GM12878 (cell line): ENCODE measurements at regions not wholly inside any gene's neighbourhood (a gene's known extent, or its start where the extent isn't known, plus 50 kb on each side); places are given as distances from the start of the nearest gene placed in this dataset.

ENCODE experiments used
- ATAC-seq: fragments of 200-7000 bp; cut with Tn5 transposase; 3 replicates; pipeline ENCODE4 v1.9.1; 2020; ENCODE audit warnings: mild to moderate bottlenecking, moderate library complexity
- BruUV-seq: library from RNA; stranded (reverse); fragments of 400-500 nt; replicated peaks from 2 replicates; lab custom pipeline; 2021; lab: Mats Ljungman, UMichigan
- CTCF ChIA-PET: fragments of 300-600 bp; sonication (Branson Sonifier 250); formaldehyde crosslinking; extraction: SDS; loops from one replicate; lab custom pipeline; 2021; ENCODE audit warnings: inconsistent platforms; lab: Yijun Ruan, JAX
- POLR2A ChIA-PET: fragments of 350-600 bp; formaldehyde crosslinking; extraction: SDS; loops from one replicate; lab custom pipeline; 2021; ENCODE audit warnings: inconsistent platforms; lab: Charles Lee
- RAD21 ChIA-PET: fragments of 300-600 bp; sonication (Branson Sonifier 250); formaldehyde crosslinking; loops from one replicate; lab custom pipeline; 2023; ENCODE audit warnings: antibody characterized with exemption; ENCODE audit not compliant: unreplicated experiment; lab: Charles Lee
- SMC1A ChIA-PET: fragments of 300-600 bp; sonication (Branson Sonifier 250); formaldehyde crosslinking; loops from one replicate; lab custom pipeline; 2023; ENCODE audit not compliant: unreplicated experiment, uncharacterized antibody; lab: Charles Lee
- DNase-seq: peaks from one replicate; pipeline ENCODE4 v3.0.0-alpha.2; 2011; ENCODE audit warnings: low read depth, low spot score
- FAIRE-seq: peaks from 3 replicates; lab custom pipeline; 2011; peaks lifted over from hg19 to GRCh38; lab: Jason Lieb, UNC
- H2AFZ ChIP-seq: 2 replicates; pipeline ENCODE4 v1.6.0; 2011; ENCODE audit warnings: low read depth, low read length, control low read depth; ENCODE audit not compliant: control insufficient read depth
- H3K27ac ChIP-seq: 2 replicates; pipeline ENCODE4 v1.5.1; 2011; ENCODE audit warnings: control low read depth; ENCODE audit not compliant: control insufficient read depth, insufficient read depth
- H3K27me3 ChIP-seq, 2 experiments: replicated peaks in 1 of 2; 2 replicates each; pipeline versions ENCODE4 v1.6.0 to v1.6.1; 2011; ENCODE audit warnings: low read length in 1 of 2; ENCODE audit not compliant: control insufficient read depth in 2 of 2, insufficient read depth in 2 of 2
- H3K36me3 ChIP-seq, 2 experiments: 2 replicates each; pipeline ENCODE4 v1.5.1; 2011; ENCODE audit warnings: low read length in 1 of 2; ENCODE audit not compliant: control insufficient read depth in 2 of 2, insufficient read depth in 2 of 2
- H3K4me1 ChIP-seq: 2 replicates; pipeline ENCODE4 v1.6.1; 2011; ENCODE audit warnings: mild to moderate bottlenecking, low read length, moderate library complexity, mixed read lengths; ENCODE audit not compliant: control insufficient read depth, insufficient read depth
- H3K4me2 ChIP-seq: 2 replicates; pipeline ENCODE4 v1.6.0; 2011; ENCODE audit warnings: control low read depth; ENCODE audit not compliant: control insufficient read depth, insufficient read depth
- H3K4me3 ChIP-seq: fragments of 200-600 bp; sonication (generic); 2 replicates; pipeline ENCODE4 v1.5.1; 2016
- H3K79me2 ChIP-seq: 2 replicates; pipeline ENCODE4 v1.6.0; 2011; ENCODE audit warnings: low read length; ENCODE audit not compliant: control insufficient read depth, insufficient read depth
- H3K9ac ChIP-seq: 2 replicates; pipeline ENCODE4 v1.8.0; 2011; ENCODE audit warnings: low read length, control low read depth, mixed read lengths; ENCODE audit not compliant: control insufficient read depth, insufficient read depth
- H3K9me3 ChIP-seq: replicated peaks from 3 replicates; pipeline ENCODE4 v1.5.1; 2011; ENCODE audit warnings: mild to moderate bottlenecking, low read length; ENCODE audit not compliant: control insufficient read depth, insufficient read depth
- H4K20me1 ChIP-seq: 2 replicates; pipeline ENCODE4 v1.6.0; 2011; ENCODE audit not compliant: control insufficient read depth, insufficient read depth
- CEBPB ChIP-seq, 2 experiments: fragments of 150-350 bp in 1 of 2; IDR thresholded peaks; 2 replicates each; pipeline ENCODE4 v1.6.1; 2012 to 2014; ENCODE audit warnings: low read depth in 2 of 2, low read length in 2 of 2, borderline replicate concordance in 1 of 2, inconsistent platforms in 1 of 2
- CHD4 ChIP-seq: fragments of 200-600 bp; sonication (generic); IDR thresholded peaks from 2 replicates; pipeline ENCODE4 v1.6.1; 2016; ENCODE audit warnings: mild to moderate bottlenecking
- CUX1 ChIP-seq: IDR thresholded peaks from 2 replicates; pipeline ENCODE4 v1.6.1; 2012; ENCODE audit warnings: improper control_type of control experiment, low read depth, low read length; ENCODE audit not compliant: insufficient replicate concordance
- EED ChIP-seq: sonication (generic); IDR thresholded peaks from 2 replicates; pipeline ENCODE4 v1.6.1; 2016; ENCODE audit warnings: antibody characterized with exemption, low read depth
- KDM1A ChIP-seq: fragments of 200-600 bp; sonication (generic); IDR thresholded peaks from 2 replicates; pipeline ENCODE4 v1.6.1; 2016; ENCODE audit warnings: borderline replicate concordance
- PML ChIP-seq: IDR thresholded peaks from 2 replicates; pipeline ENCODE4 v1.6.1; 2012; ENCODE audit warnings: low read length, inconsistent platforms
- POLR2AphosphoS5 ChIP-seq: IDR thresholded peaks from 2 replicates; pipeline ENCODE4 v1.6.1; 2011; ENCODE audit warnings: mild to moderate bottlenecking, low read length, inconsistent platforms
- RUNX3 ChIP-seq: IDR thresholded peaks from 2 replicates; pipeline ENCODE4 v1.6.1; 2012; ENCODE audit warnings: low read length, inconsistent platforms
- SKIL ChIP-seq: fragments of 450-650 bp; IDR thresholded peaks from 2 replicates; pipeline ENCODE4 v1.6.1; 2017; ENCODE audit warnings: mild to moderate bottlenecking, low read depth, inconsistent platforms; ENCODE audit not compliant: poor library complexity, severe bottlenecking
- SMC3 ChIP-seq: IDR thresholded peaks from 2 replicates; pipeline ENCODE4 v1.6.1; 2011; ENCODE audit warnings: low read length, improper control_type of control experiment, borderline replicate concordance
- TCF12 ChIP-seq: IDR thresholded peaks from 2 replicates; pipeline ENCODE4 v1.6.1; 2011; ENCODE audit warnings: low read depth, mild to moderate bottlenecking, low read length
- ZBTB40 ChIP-seq: fragments of 450-650 bp; IDR thresholded peaks from 2 replicates; pipeline ENCODE4 v1.6.1; 2016; ENCODE audit warnings: mild to moderate bottlenecking, moderate library complexity, borderline replicate concordance
- WGBS: methylation state at CpG from one replicate; pipeline ENCODE4 v1.1.6; 2016; ENCODE audit warnings: low lambda C conversion rate; ENCODE audit not compliant: insufficient replicate concordance, insufficient coverage; ENCODE audit errors: missing lambda C conversion rate; 5-methylcytosine and 5-hydroxymethylcytosine counted together
- in situ Hi-C: fragments of 300-500 bp; cut with MboI; formaldehyde crosslinking; loops from 9 replicates; pipeline ENCODE4 v1.14.3; 2018; ENCODE audit warnings: mixed read lengths
- intact Hi-C: fragments of 100-400 bp; cut with micrococcal nuclease; formaldehyde crosslinking; loops from one replicate; pipeline ENCODE4 v1.14.2; 2022; ENCODE audit not compliant: unreplicated experiment

- ChIA-PET SMC1A (interaction anchor here (0.6 kb wide), 1 partner anchor 699 kb away, joined by 3 read pairs; no protein-coding TSS in a partner anchor), CTCF (no interaction called here), POLR2A (no interaction called here), RAD21 (no interaction called here)
- Histone ChIP-seq H3K9me3 (no peaks in the 10 kb centered on the region), H3K79me2 (no peaks in the 10 kb centered on the region), H3K36me3 (no peaks in the 10 kb centered on the region), H3K27me3 (peaks cover 0 to 2% of the 10 kb centered on the region in 2 experiments; a peak in 1 of 4 replicates), H3K4me3 (no peak overlapping the region), H4K20me1 (no peaks in the 10 kb centered on the region), H3K27ac (no peak overlapping the region), H3K4me1 (no peaks in the 10 kb centered on the region), H2AFZ (no peak overlapping the region), H3K4me2 (no peak overlapping the region), H3K9ac (no peak overlapping the region)
- FAIRE-seq, result no peak
- 24% methylated on average over 9 of the region's 9 CpGs for WGBS
- intact Hi-C loops (no loop called here), in situ Hi-C loops (no loop called here)
- no TSS peak for BruUV-seq
- ATAC-seq, result no peak
- DNase-seq, result no peak
- no peak for TF ChIP-seq TCF12
- TF ChIP-seq KDM1A, result no peak
- TF ChIP-seq RUNX3, result no peak
- no peak for TF ChIP-seq POLR2AphosphoS5
- TF ChIP-seq CHD4, result no peak
- no peak for TF ChIP-seq SMC3
- TF ChIP-seq ZBTB40, result no peak
- no peak for TF ChIP-seq PML
- TF ChIP-seq CEBPB (IDR thresholded peaks at IDR 0.05; ENCODE audit: borderline replicate concordance in 1 of 2, low read depth in 2 of 2, low read length in 2 of 2), result no peak
- no peak for TF ChIP-seq EED
- no peak for TF ChIP-seq SKIL
- TF ChIP-seq CUX1, result no peak
These were observed 170.2 kb downstream of the RGS9 start for GRCh38 chr17:65307081-65307960.
